NB4 (cell line): ENCODE measurements at regions not wholly inside any gene's neighbourhood (a gene's known extent, or its start where the extent isn't known, plus 50 kb on each side); places are given as distances from the start of the nearest gene placed in this dataset.
A peak's percentile ranks its signal among the peaks of the same experiment; 100 is the strongest.

Source experiments
- DNase-seq: peaks from one replicate; pipeline ENCODE4 v3.0.0; 2010; ENCODE audit warnings: low read depth
- H3K4me3 ChIP-seq: one replicate; pipeline ENCODE4 v1.5.1; 2011; ENCODE audit warnings: mild to moderate bottlenecking, low read depth, low read length, moderate library complexity
- CTCF ChIP-seq: IDR thresholded peaks from one replicate; pipeline ENCODE4 v1.5.1; 2012; ENCODE audit warnings: low read depth, low read length
- MAX ChIP-seq: IDR thresholded peaks from 2 replicates; pipeline ENCODE4 v1.6.1; 2011; ENCODE audit warnings: low read depth, low read length
- MYC ChIP-seq: IDR thresholded peaks from 2 replicates; pipeline ENCODE4 v1.6.1; 2011; ENCODE audit warnings: low read depth, low read length
- POLR2A ChIP-seq: IDR thresholded peaks from 2 replicates; pipeline ENCODE4 v1.6.1; 2011; ENCODE audit warnings: mild to moderate bottlenecking; ENCODE audit not compliant: insufficient read length; ENCODE audit errors: extremely low read depth

GRCh38 chr10:43899224-43899959, 250.7 kb upstream of the ZNF32 start:
- no peak for DNase-seq
- TF ChIP-seq MAX (no peak), CTCF (no peak), MYC (no peak), POLR2A (no peak)
- H3K4me3 ChIP-seq: no peak overlapping the region

GRCh38 chr10:43898592-43898991, 249.9 kb upstream of the ZNF32 start:
- TF ChIP-seq POLR2A (no peak), CTCF (no peak), MYC (no peak), MAX (no peak)
- DNase-seq: no peak

GRCh38 chr10:43897765-43898419, 249.2 kb upstream of the ZNF32 start:
- DNase-seq: no peak
- TF ChIP-seq MYC (no peak), MAX (no peak), CTCF (no peak), POLR2A (no peak)
- no peak overlapping the region for H3K4me3 ChIP-seq

More at GRCh38 chr10:43898592-43898991, 249.9 kb upstream of the ZNF32 start:
- no peak overlapping the region for H3K4me3 ChIP-seq

- H3K4me3 ChIP-seq: no peak overlapping the region
- DNase-seq: peak; percentile 3
- TF ChIP-seq CTCF: no peak
- no peak for TF ChIP-seq POLR2A
- TF ChIP-seq MYC: no peak
- TF ChIP-seq MAX: no peak
Measured at GRCh38 chr10:43892062-43892770, 243.5 kb upstream of the ZNF32 start.

GRCh38 chr10:43891241-43891640, 242.6 kb upstream of the ZNF32 start:
- no peak for DNase-seq
- TF ChIP-seq MAX (no peak), POLR2A (no peak), MYC (no peak), CTCF (no peak)
- H3K4me3 ChIP-seq: no peak overlapping the region
